ENCODE measurements at regions not wholly inside any gene's neighbourhood (a gene's known extent, or its start where the extent isn't known, plus 50 kb on each side); places are given as distances from the start of the nearest gene placed in this dataset.

- TF ChIP-seq STAT1 (IDR thresholded peaks at IDR 0.05; ENCODE audit: unreplicated experiment) = no peak
- no peak for TF ChIP-seq ZNF462 (CRISPR knock-in tag; IDR thresholded peaks at IDR 0.05)
- no peak for TF ChIP-seq EZH2 (IDR thresholded peaks at IDR 0.05; ENCODE audit: low read depth, unreplicated experiment)
- H3F3A ChIP-seq (replicated peaks; ENCODE audit: low read depth) = no peaks in the 10 kb centered on the region
- Mint-ChIP-seq H3K4me1 (no peaks in the 10 kb centered on the region), H3K4me3 (no peak overlapping the region), H3K27ac (no peak overlapping the region), H3K27me3 (ENCODE audit: insufficient read depth, low read depth, poor library complexity) (no peaks in the 10 kb centered on the region), H3K36me3 (ENCODE audit: low read depth) (no peaks in the 10 kb centered on the region), H3K9me3 (no peaks in the 10 kb centered on the region; the same call in 2 of the 3 replicates)
- no peaks in the 10 kb centered on the region for H4K20me1 ChIP-seq (replicated peaks; ENCODE audit: insufficient read depth)
- no peaks in the 10 kb centered on the region for H3K9me2 ChIP-seq (ENCODE audit: insufficient read depth)
- ATAC-seq (no peak), DNase-seq (ENCODE audit: low spot score) (no peak)
- H2AFZ ChIP-seq = no peak overlapping the region
- H3K27me3 ChIP-seq (ENCODE audit: insufficient read depth) = no peaks in the 10 kb centered on the region
- no peak overlapping the region for H3K27ac ChIP-seq (ENCODE audit: low read depth)
- no peak overlapping the region for H3K4me2 ChIP-seq
- no peaks in the 10 kb centered on the region for H3K36me3 ChIP-seq (ENCODE audit: insufficient read depth)
- no peaks in the 10 kb centered on the region for H3K79me2 ChIP-seq (replicated peaks; ENCODE audit: insufficient read depth)
- H3K4me3 ChIP-seq = no peak overlapping the region
- H3K4me1 ChIP-seq (ENCODE audit: insufficient read depth) = no peaks in the 10 kb centered on the region
Measured at GRCh38 chr2:234278556-234279255, 218.2 kb downstream of the ARL4C start.

DNA sequence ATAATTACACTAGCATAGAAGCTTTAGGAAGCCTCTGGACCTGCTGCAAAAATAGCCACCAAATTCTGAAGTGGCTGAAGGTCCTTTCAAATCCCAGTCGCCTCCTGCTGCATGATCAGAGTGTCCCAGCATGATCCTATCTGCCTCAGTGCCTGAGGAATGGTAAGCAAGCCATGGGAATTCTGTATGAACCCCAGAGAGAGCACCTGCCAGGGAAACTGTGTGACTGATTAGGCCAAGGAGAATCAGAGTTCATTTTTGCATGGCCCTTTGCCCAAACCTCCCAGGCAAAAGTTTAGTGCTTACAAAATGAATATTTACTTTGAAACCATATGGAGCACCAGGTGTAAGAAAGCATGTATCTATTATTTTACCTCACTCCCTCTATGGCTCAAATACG, 221.4 kb downstream of the ARL4C start:
- no peak overlapping the region for H3K4me3 ChIP-seq
- DNase-seq (ENCODE audit: low spot score) (no peak), ATAC-seq (peak; percentile 29; the same call in 1 of the 3 replicates)
- H3F3A ChIP-seq (replicated peaks; ENCODE audit: low read depth) = no peaks in the 10 kb centered on the region
- no peak overlapping the region for H2AFZ ChIP-seq
- Mint-ChIP-seq H3K27ac (no peak overlapping the region), H3K4me1 (no peaks in the 10 kb centered on the region), H3K4me3 (no peak overlapping the region), H3K36me3 (ENCODE audit: low read depth) (no peaks in the 10 kb centered on the region), H3K27me3 (ENCODE audit: insufficient read depth, low read depth, poor library complexity) (no peaks in the 10 kb centered on the region), H3K9me3 (no peaks in the 10 kb centered on the region; the same call in 2 of the 3 replicates)
- H3K27ac ChIP-seq (ENCODE audit: low read depth) = no peak overlapping the region
- H3K79me2 ChIP-seq (replicated peaks; ENCODE audit: insufficient read depth) = no peaks in the 10 kb centered on the region
- no peaks in the 10 kb centered on the region for H4K20me1 ChIP-seq (replicated peaks; ENCODE audit: insufficient read depth)
- no peaks in the 10 kb centered on the region for H3K36me3 ChIP-seq (ENCODE audit: insufficient read depth)
- no peaks in the 10 kb centered on the region for H3K4me1 ChIP-seq (ENCODE audit: insufficient read depth)
- H3K9me2 ChIP-seq (ENCODE audit: insufficient read depth) = no peaks in the 10 kb centered on the region
- no peaks in the 10 kb centered on the region for H3K27me3 ChIP-seq (ENCODE audit: insufficient read depth)
- no peak overlapping the region for H3K4me2 ChIP-seq
- TF ChIP-seq ZNF462 (CRISPR knock-in tag; IDR thresholded peaks at IDR 0.05) (no peak), EZH2phosphoT487 (IDR thresholded peaks at IDR 0.05; ENCODE audit: unreplicated experiment) (no peak)
